ENCODE measurements at regions not wholly inside any gene's neighbourhood (a gene's known extent, or its start where the extent isn't known, plus 50 kb on each side); places are given as distances from the start of the nearest gene placed in this dataset.

DNA sequence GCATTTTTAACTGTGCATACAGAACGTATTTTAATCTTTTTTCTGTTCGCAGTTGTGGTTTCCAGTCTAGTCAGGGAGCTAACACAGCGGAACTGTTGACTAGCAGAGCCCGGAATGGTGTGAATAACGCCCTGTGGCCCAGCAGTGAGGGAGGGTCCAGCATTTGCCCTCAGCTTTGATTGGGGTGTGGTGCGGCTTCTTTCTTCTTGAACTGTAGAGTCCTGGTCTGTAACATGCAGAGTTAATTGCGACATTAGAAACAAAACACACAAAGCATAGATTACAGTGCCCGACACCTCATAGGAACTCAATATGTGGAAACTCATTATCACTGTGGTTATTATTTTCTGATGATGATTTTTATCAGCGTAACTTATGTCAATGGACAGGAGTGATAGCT lies 253.6 kb downstream of the SOX11 start:
- Histone ChIP-seq H3K36me3 (no peaks in the 10 kb centered on the region), H3K27me3 (no peaks in the 10 kb centered on the region), H3K9ac (ENCODE audit: low read depth in 2 of 2, low read length in 2 of 2) (no peak overlapping the region), H3K27ac (no peak overlapping the region), H3K4me3 (no peak overlapping the region), H3K4me1 (no peaks in the 10 kb centered on the region), H3K9me3 (no peaks in the 10 kb centered on the region)
- no peak for DNase-seq
- intact Hi-C loops (cut with DNase I), result no loop called here
- no peak for TF ChIP-seq CTCF (IDR thresholded peaks at IDR 0.05)

- no peaks in the 10 kb centered on the region for H3K9me3 ChIP-seq
Observed at GRCh38 chr2:5946225-5947115, 254.3 kb downstream of the SOX11 start.

DNA sequence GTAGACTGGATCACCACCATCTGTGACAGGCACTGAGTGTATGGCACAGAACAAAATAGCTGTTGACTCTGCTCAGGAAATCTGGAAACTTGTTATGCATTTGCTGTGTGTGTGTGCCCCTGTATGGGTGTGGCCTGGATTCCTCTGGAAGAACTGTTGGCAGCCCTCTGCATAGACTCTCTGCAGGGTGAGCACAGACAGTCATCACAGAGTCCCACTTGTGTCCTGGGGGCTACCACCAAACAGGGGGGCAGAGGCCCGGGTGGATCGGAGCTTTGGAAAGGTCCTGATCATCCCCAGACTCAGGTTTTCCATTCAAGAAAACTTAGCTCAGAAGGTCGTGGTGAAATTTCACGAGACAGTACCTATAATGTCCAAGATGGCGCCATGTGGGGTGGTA lies 258.6 kb downstream of the SOX11 start:
- Histone ChIP-seq H3K4me3 (no peak overlapping the region), H3K27me3 (no peaks in the 10 kb centered on the region), H3K36me3 (no peaks in the 10 kb centered on the region), H3K9ac (ENCODE audit: low read depth in 2 of 2, low read length in 2 of 2) (no peak overlapping the region), H3K4me1 (no peaks in the 10 kb centered on the region), H3K9me3 (no peaks in the 10 kb centered on the region), H3K27ac (no peak overlapping the region)
- no peak for DNase-seq
- no peak for TF ChIP-seq CTCF (IDR thresholded peaks at IDR 0.05)
- intact Hi-C loops (cut with DNase I), result no loop called here

More at GRCh38 chr2:5946225-5947115, 254.3 kb downstream of the SOX11 start:
- no peak for TF ChIP-seq CTCF (IDR thresholded peaks at IDR 0.05)
- Histone ChIP-seq H3K27me3 (no peaks in the 10 kb centered on the region), H3K4me3 (no peak overlapping the region), H3K36me3 (no peaks in the 10 kb centered on the region), H3K4me1 (no peaks in the 10 kb centered on the region), H3K27ac (no peak overlapping the region), H3K9ac (ENCODE audit: low read depth in 2 of 2, low read length in 2 of 2) (no peak overlapping the region)
- intact Hi-C loops (cut with DNase I), result no loop called here
- DNase-seq, result no peak

DNA sequence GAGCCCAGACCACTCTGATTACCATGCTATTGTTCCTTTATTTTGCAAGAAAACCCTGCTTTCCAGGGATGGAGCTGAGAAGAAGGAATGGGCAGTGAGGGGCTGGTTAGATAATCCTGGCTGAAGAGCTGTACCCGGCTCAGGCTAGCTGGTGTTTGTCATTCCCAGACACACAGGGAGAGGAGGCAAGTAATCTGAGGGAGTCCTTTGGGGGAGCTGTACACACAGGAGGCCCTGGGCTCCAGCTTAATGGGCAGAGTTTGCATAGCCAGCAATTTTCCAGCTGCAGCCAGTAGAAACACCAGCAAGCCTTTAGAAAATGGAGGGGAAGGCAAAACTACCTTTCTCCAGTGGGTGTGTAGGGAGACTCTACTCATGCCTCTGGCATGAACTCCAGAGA lies 259.3 kb downstream of the SOX11 start:
- no peaks in the 10 kb centered on the region for H3K36me3 ChIP-seq
- TF ChIP-seq CTCF (IDR thresholded peaks at IDR 0.05), result no peak
- no peak overlapping the region for H3K27ac ChIP-seq
- H3K9me3 ChIP-seq, result no peaks in the 10 kb centered on the region
- no peak overlapping the region for H3K9ac ChIP-seq (ENCODE audit: low read depth in 2 of 2, low read length in 2 of 2)
- no peak overlapping the region for H3K4me3 ChIP-seq
- H3K27me3 ChIP-seq, result no peaks in the 10 kb centered on the region
- DNase-seq, result no peak
- intact Hi-C loops (cut with DNase I), result no loop called here
- no peaks in the 10 kb centered on the region for H3K4me1 ChIP-seq

DNA sequence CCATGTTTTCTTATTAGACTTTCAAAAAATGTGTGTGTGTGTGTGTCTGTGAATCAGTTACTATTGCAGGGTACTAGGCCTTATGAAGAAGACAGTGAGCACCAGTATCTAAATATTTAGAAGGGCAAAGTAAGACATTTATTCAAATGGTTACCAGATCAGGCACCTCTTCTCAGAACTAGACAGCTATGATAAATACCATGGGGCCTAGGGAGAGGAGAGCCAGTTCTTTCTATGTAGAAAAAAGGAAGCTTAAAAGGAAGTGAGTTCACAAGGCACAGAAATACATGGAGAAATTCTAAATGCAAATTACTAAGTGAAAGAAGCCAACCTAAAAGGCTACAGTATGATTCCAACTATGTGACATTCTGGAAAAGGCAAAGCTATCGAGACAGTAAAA lies 261.3 kb downstream of the SOX11 start:
- no peaks in the 10 kb centered on the region for H3K4me1 ChIP-seq
- H3K9me3 ChIP-seq, result no peaks in the 10 kb centered on the region
- no peaks in the 10 kb centered on the region for H3K27me3 ChIP-seq
- DNase-seq, result no peak
- intact Hi-C loops (cut with DNase I), result no loop called here
- H3K36me3 ChIP-seq, result no peaks in the 10 kb centered on the region
- H3K27ac ChIP-seq, result no peak overlapping the region
- TF ChIP-seq CTCF (IDR thresholded peaks at IDR 0.05), result no peak
- no peak overlapping the region for H3K4me3 ChIP-seq
- H3K9ac ChIP-seq (ENCODE audit: low read depth in 2 of 2, low read length in 2 of 2), result no peak overlapping the region
